ENCODE measurements at regions not wholly inside any gene's neighbourhood (a gene's known extent, or its start where the extent isn't known, plus 50 kb on each side); places are given as distances from the start of the nearest gene placed in this dataset.

- no peak for TF ChIP-seq CTCF (IDR thresholded peaks at IDR 0.05; ENCODE audit: insufficient read depth, missing control alignments)
- no peak for FAIRE-seq
- no peak for DNase-seq (ENCODE audit: insufficient read length, low spot score)
Measured at GRCh38 chr7:116142850-116143249, 67.5 kb upstream of the TES start.

GRCh38 chr7:116145245-116145852 is 65.0 kb upstream of the TES start:
- no peak for FAIRE-seq
- no peak for DNase-seq (ENCODE audit: insufficient read length, low spot score)
- TF ChIP-seq CTCF (IDR thresholded peaks at IDR 0.05; ENCODE audit: insufficient read depth, missing control alignments): no peak

- no peak for DNase-seq (ENCODE audit: insufficient read length, low spot score)
- no peak for TF ChIP-seq CTCF (IDR thresholded peaks at IDR 0.05; ENCODE audit: insufficient read depth, missing control alignments)
- no peak for FAIRE-seq
Measured at GRCh38 chr7:116148108-116148507, 62.2 kb upstream of the TES start.

GRCh38 chr7:116148626-116149025 is 61.7 kb upstream of the TES start:
- DNase-seq (ENCODE audit: insufficient read length, low spot score) (no peak), FAIRE-seq (no peak)
- no peak for TF ChIP-seq CTCF (IDR thresholded peaks at IDR 0.05; ENCODE audit: insufficient read depth, missing control alignments)

- no peak for DNase-seq (ENCODE audit: insufficient read length, low spot score)
Measured at GRCh38 chr7:116150588-116150987, 59.8 kb upstream of the TES start.

GRCh38 chr7:116152276-116152675 is 58.1 kb upstream of the TES start:
- no peak for TF ChIP-seq CTCF (IDR thresholded peaks at IDR 0.05; ENCODE audit: insufficient read depth, missing control alignments)
- DNase-seq (ENCODE audit: insufficient read length, low spot score) (no peak), FAIRE-seq (no peak)

More at GRCh38 chr7:116150588-116150987, 59.8 kb upstream of the TES start:
- FAIRE-seq: no peak
- no peak for TF ChIP-seq CTCF (IDR thresholded peaks at IDR 0.05; ENCODE audit: insufficient read depth, missing control alignments)

GRCh38 chr7:116153050-116153449 is 57.3 kb upstream of the TES start:
- no peak for DNase-seq (ENCODE audit: insufficient read length, low spot score)
- FAIRE-seq: no peak
- no peak for TF ChIP-seq CTCF (IDR thresholded peaks at IDR 0.05; ENCODE audit: insufficient read depth, missing control alignments)

All from D721Med (cell line).